ENCODE measurements at regions not wholly inside any gene's neighbourhood (a gene's known extent, or its start where the extent isn't known, plus 50 kb on each side); places are given as distances from the start of the nearest gene placed in this dataset.

DNA sequence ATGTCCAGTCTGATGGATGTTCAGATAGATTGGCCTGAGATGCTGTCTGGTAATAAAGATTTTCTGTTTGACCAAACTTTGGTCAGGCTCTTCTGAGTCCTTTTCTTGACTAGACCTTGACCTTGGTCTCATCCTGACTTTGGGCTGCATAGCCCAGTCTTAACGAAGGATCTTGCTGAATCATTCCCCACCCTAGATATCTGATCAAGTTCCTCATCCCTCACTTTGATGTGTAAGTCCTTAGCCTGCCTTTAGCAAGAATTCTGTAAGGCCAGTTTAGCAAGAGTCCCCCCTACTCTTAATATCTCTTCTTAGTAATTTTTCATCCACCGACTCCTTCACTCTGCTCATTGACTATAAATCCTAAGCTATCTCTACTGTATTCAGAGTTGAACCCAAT is 244.4 kb upstream of the JADE1 start:
- intact Hi-C loops (cut with DNase I): loop anchor here (5.0 to 10.0 kb wide), 2 partner anchors 297 to 300 kb away; no protein-coding TSS in a partner anchor
- Histone ChIP-seq H3K27ac (ENCODE audit: low read depth in 1 of 2, low read length in 2 of 2) (no peak overlapping the region), H3K4me1 (ENCODE audit: control insufficient read depth in 1 of 2, insufficient read depth in 2 of 2, low read length in 2 of 2) (peaks cover 2 to 4% of the 10 kb centered on the region in 2 donors), H3K27me3 (ENCODE audit: control insufficient read depth in 1 of 2, insufficient read depth in 2 of 2, low read length in 1 of 2) (no peaks in the 10 kb centered on the region), H3K9me3 (ENCODE audit: control insufficient read depth, low read length) (no peaks in the 10 kb centered on the region), H3K4me3 (ENCODE audit: low read length in 2 of 2) (no peak overlapping the region), H3K36me3 (ENCODE audit: control insufficient read depth in 1 of 2, insufficient read depth in 2 of 2, low read length in 1 of 2) (no peaks in the 10 kb centered on the region)
- no peak for DNase-seq
- WGBS, 2 donors: 93 to 98% methylated on average over 2 of the region's 2 CpGs
- no peak for ATAC-seq (ENCODE audit: low FRiP score)

- DNase-seq: no peak
- intact Hi-C loops (cut with DNase I): loop anchor here (5.0 to 10.0 kb wide), 2 partner anchors 42 to 301 kb away; no protein-coding TSS in a partner anchor
- H3K27ac ChIP-seq (ENCODE audit: low read depth in 1 of 2, low read length in 2 of 2): no peak overlapping the region
These were observed 245.3 kb upstream of the JADE1 start for GRCh38 chr4:128564081-128564630.

DNA sequence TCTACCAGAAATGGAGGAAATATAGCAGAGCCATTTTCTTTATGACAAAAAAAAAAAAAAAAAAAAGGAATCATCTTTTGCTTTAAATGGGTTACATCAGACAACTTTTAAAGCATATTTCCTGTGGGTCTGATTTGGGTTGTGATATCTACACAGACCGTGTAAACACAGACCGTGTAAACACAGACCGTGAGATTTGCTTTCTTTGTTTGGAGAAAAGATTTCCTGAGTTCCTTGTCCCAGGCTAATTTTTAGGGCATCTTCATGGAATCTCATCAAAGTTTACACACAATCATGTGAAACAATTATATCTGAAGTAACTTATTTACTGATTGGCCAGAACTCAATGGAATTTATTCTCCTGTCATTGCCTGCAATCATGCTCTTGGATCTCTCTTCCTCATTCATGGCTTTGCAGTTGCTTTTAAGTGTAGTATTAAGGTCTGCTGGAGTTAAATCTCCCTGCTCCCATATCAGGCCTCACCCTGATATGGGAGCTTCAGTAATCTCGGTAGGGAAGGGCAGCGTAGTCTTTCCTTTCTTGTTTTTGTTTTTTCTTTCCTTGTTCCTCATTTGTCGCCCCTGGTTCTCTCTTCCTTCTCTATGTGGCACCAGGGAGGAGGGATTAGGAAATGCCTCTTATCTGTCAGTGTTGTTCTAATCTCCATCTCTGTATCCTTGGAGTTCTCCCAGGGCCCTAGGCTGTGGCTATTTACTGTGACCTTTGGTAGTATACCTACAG is 248.6 kb upstream of the JADE1 start:
- intact Hi-C loops (cut with DNase I): loop anchor here (5.0 to 10.0 kb wide), 2 partner anchors 39 to 304 kb away; no protein-coding TSS in a partner anchor
- no peak for ATAC-seq (ENCODE audit: low FRiP score)
- Histone ChIP-seq H3K27me3 (ENCODE audit: control insufficient read depth in 1 of 2, insufficient read depth in 2 of 2, low read length in 1 of 2) (no peaks in the 10 kb centered on the region), H3K4me1 (ENCODE audit: control insufficient read depth in 1 of 2, insufficient read depth in 2 of 2, low read length in 2 of 2) (peaks cover 2 to 4% of the 10 kb centered on the region in 2 donors), H3K4me3 (ENCODE audit: low read length in 2 of 2) (no peak overlapping the region), H3K9me3 (ENCODE audit: control insufficient read depth, low read length) (no peaks in the 10 kb centered on the region), H3K36me3 (ENCODE audit: control insufficient read depth in 1 of 2, insufficient read depth in 2 of 2, low read length in 1 of 2) (no peaks in the 10 kb centered on the region), H3K27ac (ENCODE audit: low read depth in 1 of 2, low read length in 2 of 2) (no peak overlapping the region)
- WGBS, 2 donors: 59 to 60% methylated on average over 6 of the region's 6 CpGs
- DNase-seq: no peak

More at GRCh38 chr4:128564081-128564630, 245.3 kb upstream of the JADE1 start:
- Histone ChIP-seq H3K9me3 (ENCODE audit: control insufficient read depth, low read length) (no peaks in the 10 kb centered on the region), H3K4me3 (ENCODE audit: low read length in 2 of 2) (no peak overlapping the region), H3K36me3 (ENCODE audit: control insufficient read depth in 1 of 2, insufficient read depth in 2 of 2, low read length in 1 of 2) (no peaks in the 10 kb centered on the region), H3K4me1 (ENCODE audit: control insufficient read depth in 1 of 2, insufficient read depth in 2 of 2, low read length in 2 of 2) (peaks cover 2 to 4% of the 10 kb centered on the region in 2 donors), H3K27me3 (ENCODE audit: control insufficient read depth in 1 of 2, insufficient read depth in 2 of 2, low read length in 1 of 2) (no peaks in the 10 kb centered on the region)
- 94 to 97% methylated on average over 2 of the region's 2 CpGs for WGBS, 2 donors
- ATAC-seq (ENCODE audit: low FRiP score): no peak

GRCh38 chr4:128558896-128559679 is 250.4 kb upstream of the JADE1 start:
- intact Hi-C loops (cut with DNase I): loop anchor here in 1 of 2 donors (10.0 kb wide), 2 partner anchors 104 to 274 kb away; partner anchors contain the start of gene PGRMC2
- H3K36me3 ChIP-seq (ENCODE audit: control insufficient read depth in 1 of 2, insufficient read depth in 2 of 2, low read length in 1 of 2): no peaks in the 10 kb centered on the region
- no peaks in the 10 kb centered on the region for H3K9me3 ChIP-seq (ENCODE audit: control insufficient read depth, low read length)
- peaks cover 5% of the 10 kb centered on the region in 2 donors for H3K4me1 ChIP-seq (ENCODE audit: control insufficient read depth in 1 of 2, insufficient read depth in 2 of 2, low read length in 2 of 2)
- WGBS, 2 donors: 13 to 14% methylated on average over 8 of the region's 8 CpGs
- DNase-seq (peak in 1 of 2 donors; percentile 55), ATAC-seq (ENCODE audit: low FRiP score) (peak; percentile 11)
- no peak overlapping the region for H3K4me3 ChIP-seq (ENCODE audit: low read length in 2 of 2)
- peak overlapping the region; percentile 55 to 83 for H3K27ac ChIP-seq (ENCODE audit: low read depth in 1 of 2, low read length in 2 of 2)
- no peaks in the 10 kb centered on the region for H3K27me3 ChIP-seq (ENCODE audit: control insufficient read depth in 1 of 2, insufficient read depth in 2 of 2, low read length in 1 of 2)

GRCh38 chr4:128556756-128557155 is 252.7 kb upstream of the JADE1 start:
- Histone ChIP-seq H3K36me3 (ENCODE audit: control insufficient read depth in 1 of 2, insufficient read depth in 2 of 2, low read length in 1 of 2) (no peaks in the 10 kb centered on the region), H3K27ac (ENCODE audit: low read depth in 1 of 2, low read length in 2 of 2) (no peak overlapping the region), H3K4me3 (ENCODE audit: low read length in 2 of 2) (no peak overlapping the region), H3K27me3 (ENCODE audit: control insufficient read depth in 1 of 2, insufficient read depth in 2 of 2, low read length in 1 of 2) (no peaks in the 10 kb centered on the region), H3K9me3 (ENCODE audit: control insufficient read depth, low read length) (no peaks in the 10 kb centered on the region), H3K4me1 (ENCODE audit: control insufficient read depth in 1 of 2, insufficient read depth in 2 of 2, low read length in 2 of 2) (peaks cover 3 to 4% of the 10 kb centered on the region in 2 donors)
- intact Hi-C loops (cut with DNase I): loop anchor here in 1 of 2 donors (10.0 kb wide), 2 partner anchors 102 to 272 kb away; partner anchors contain the start of gene PGRMC2
- ATAC-seq (ENCODE audit: low FRiP score): no peak
- WGBS, 2 donors: 82 to 93% methylated on average over 3 of the region's 3 CpGs
- no peak for DNase-seq

GRCh38 chr4:128553686-128554515 is 255.6 kb upstream of the JADE1 start:
- intact Hi-C loops (cut with DNase I): loop anchor here (5.0 to 10.0 kb wide), 4 partner anchors 37 to 269 kb away; partner anchors contain the start of gene PGRMC2 (in 1 of the 2)
- H3K4me3 ChIP-seq (ENCODE audit: low read length in 2 of 2): peak overlapping the region; percentile 45 to 95
- DNase-seq (no peak), ATAC-seq (ENCODE audit: low FRiP score) (peak; percentile 14)
- no peaks in the 10 kb centered on the region for H3K27me3 ChIP-seq (ENCODE audit: control insufficient read depth in 1 of 2, insufficient read depth in 2 of 2, low read length in 1 of 2)
- 11 to 12% methylated on average over 5 of the region's 5 CpGs for WGBS, 2 donors
- no peak overlapping the region for H3K27ac ChIP-seq (ENCODE audit: low read depth in 1 of 2, low read length in 2 of 2)
- H3K9me3 ChIP-seq (ENCODE audit: control insufficient read depth, low read length): peaks cover 3% of the 10 kb centered on the region
- no peaks in the 10 kb centered on the region for H3K36me3 ChIP-seq (ENCODE audit: control insufficient read depth in 1 of 2, insufficient read depth in 2 of 2, low read length in 1 of 2)
- H3K4me1 ChIP-seq (ENCODE audit: control insufficient read depth in 1 of 2, insufficient read depth in 2 of 2, low read length in 2 of 2): peaks cover 3 to 4% of the 10 kb centered on the region in 2 donors

DNA sequence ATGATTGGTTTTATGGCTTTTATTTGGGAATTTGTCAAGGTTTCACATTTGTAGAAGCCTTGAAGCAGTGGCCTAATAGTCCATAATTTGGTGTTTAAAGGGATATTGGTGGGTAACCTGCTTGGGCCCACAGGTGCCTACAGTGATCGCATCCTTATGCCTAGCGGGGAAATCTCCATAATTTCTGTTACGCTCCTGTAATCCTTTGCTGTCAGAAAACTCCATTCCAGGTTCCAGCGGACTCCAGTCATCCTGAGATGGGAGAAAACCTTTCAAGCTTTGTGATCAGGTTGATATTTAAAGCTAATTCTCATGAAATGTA is 257.0 kb upstream of the JADE1 start:
- no peaks in the 10 kb centered on the region for H3K36me3 ChIP-seq (ENCODE audit: control insufficient read depth in 1 of 2, insufficient read depth in 2 of 2, low read length in 1 of 2)
- peaks cover 3% of the 10 kb centered on the region for H3K9me3 ChIP-seq (ENCODE audit: control insufficient read depth, low read length)
- 72 to 76% methylated on average over 4 of the region's 4 CpGs for WGBS, 2 donors
- peak overlapping the region in 1 of 2 donors; percentile 6 for H3K4me3 ChIP-seq (ENCODE audit: low read length in 2 of 2)
- DNase-seq: no peak
- H3K4me1 ChIP-seq (ENCODE audit: control insufficient read depth in 1 of 2, insufficient read depth in 2 of 2, low read length in 2 of 2): peaks cover 2 to 4% of the 10 kb centered on the region in 2 donors
- ATAC-seq (ENCODE audit: low FRiP score): no peak
- H3K27me3 ChIP-seq (ENCODE audit: control insufficient read depth in 1 of 2, insufficient read depth in 2 of 2, low read length in 1 of 2): no peaks in the 10 kb centered on the region
- intact Hi-C loops (cut with DNase I): loop anchor here (5.0 to 10.0 kb wide), 4 partner anchors 35 to 268 kb away; partner anchors contain the start of gene PGRMC2 (in 1 of the 2)
- H3K27ac ChIP-seq (ENCODE audit: low read depth in 1 of 2, low read length in 2 of 2): peak overlapping the region in 1 of 2 donors; percentile 26

- no peak for DNase-seq
- WGBS, 2 donors: 98% methylated on average over 4 of the region's 4 CpGs
- Histone ChIP-seq H3K27ac (ENCODE audit: low read depth in 1 of 2, low read length in 2 of 2) (no peak overlapping the region), H3K9me3 (ENCODE audit: control insufficient read depth, low read length) (peaks cover 3% of the 10 kb centered on the region), H3K27me3 (ENCODE audit: control insufficient read depth in 1 of 2, insufficient read depth in 2 of 2, low read length in 1 of 2) (no peaks in the 10 kb centered on the region), H3K4me1 (ENCODE audit: control insufficient read depth in 1 of 2, insufficient read depth in 2 of 2, low read length in 2 of 2) (peaks cover 2 to 4% of the 10 kb centered on the region in 2 donors), H3K4me3 (ENCODE audit: low read length in 2 of 2) (no peak overlapping the region), H3K36me3 (ENCODE audit: control insufficient read depth in 1 of 2, insufficient read depth in 2 of 2, low read length in 1 of 2) (no peaks in the 10 kb centered on the region)
- ATAC-seq (ENCODE audit: low FRiP score): no peak
- intact Hi-C loops (cut with DNase I): loop anchor here (5.0 to 10.0 kb wide), 4 partner anchors 34 to 266 kb away; partner anchors contain the start of gene PGRMC2 (in 1 of the 2)
These were observed 258.2 kb upstream of the JADE1 start for GRCh38 chr4:128551280-128551679.
